ENCODE measurements at regions not wholly inside any gene's neighbourhood (a gene's known extent, or its start where the extent isn't known, plus 50 kb on each side); places are given as distances from the start of the nearest gene placed in this dataset.
"Not testable (repeated sequence)": the region's sequence is repeated elsewhere in the genome, so short reads cannot be mapped to it uniquely, and the experiment has no call there.

- FAIRE-seq = no peak
- TF ChIP-seq CTCF (IDR thresholded peaks at IDR 0.05; ENCODE audit: insufficient read depth, missing control alignments) = no peak
- no peak for DNase-seq (ENCODE audit: insufficient read length, low spot score)
Observed at GRCh38 chr21:28063241-28064216, 929.1 kb downstream of the LTN1 start.

- FAIRE-seq; DNase-seq (ENCODE audit: insufficient read length, low spot score): not testable (repeated sequence)
Observed at GRCh38 chr21:28052956-28053355, 939.7 kb downstream of the LTN1 start.

GRCh38 chr21:28051649-28052048, 941.0 kb downstream of the LTN1 start:
- peak; percentile 51 for TF ChIP-seq CTCF (IDR thresholded peaks at IDR 0.05; ENCODE audit: insufficient read depth, missing control alignments)
- DNase-seq (ENCODE audit: insufficient read length, low spot score); FAIRE-seq: not testable (repeated sequence)

- FAIRE-seq; DNase-seq (ENCODE audit: insufficient read length, low spot score): not testable (repeated sequence)
Observed at GRCh38 chr21:28035692-28036091, 957.0 kb downstream of the LTN1 start.

- FAIRE-seq; DNase-seq (ENCODE audit: insufficient read length, low spot score): not testable (repeated sequence)
Observed at GRCh38 chr21:28034916-28035315, 957.8 kb downstream of the LTN1 start.

- DNase-seq (ENCODE audit: insufficient read length, low spot score); FAIRE-seq: not testable (repeated sequence)
Observed at GRCh38 chr21:28034334-28034733, 958.3 kb downstream of the LTN1 start.

- not testable (repeated sequence) for DNase-seq (ENCODE audit: insufficient read length, low spot score); FAIRE-seq
Observed at GRCh38 chr21:28032652-28033051, 960.0 kb downstream of the LTN1 start.

GRCh38 chr21:28031066-28031465, 961.6 kb downstream of the LTN1 start:
- not testable (repeated sequence) for DNase-seq (ENCODE audit: insufficient read length, low spot score)

GRCh38 chr21:28025111-28025510, 967.6 kb downstream of the LTN1 start:
- FAIRE-seq (no peak), DNase-seq (ENCODE audit: insufficient read length, low spot score) (no peak)
- no peak for TF ChIP-seq CTCF (IDR thresholded peaks at IDR 0.05; ENCODE audit: insufficient read depth, missing control alignments)

More at GRCh38 chr21:28031066-28031465, 961.6 kb downstream of the LTN1 start:
- FAIRE-seq = not testable (repeated sequence)

- FAIRE-seq (no peak), DNase-seq (ENCODE audit: insufficient read length, low spot score) (no peak)
- TF ChIP-seq CTCF (IDR thresholded peaks at IDR 0.05; ENCODE audit: insufficient read depth, missing control alignments) = no peak
Observed at GRCh38 chr21:28018741-28019669, 973.7 kb downstream of the LTN1 start.

Data from D721Med (cell line).